ENCODE measurements at regions not wholly inside any gene's neighbourhood (a gene's known extent, or its start where the extent isn't known, plus 50 kb on each side); places are given as distances from the start of the nearest gene placed in this dataset.

DNA sequence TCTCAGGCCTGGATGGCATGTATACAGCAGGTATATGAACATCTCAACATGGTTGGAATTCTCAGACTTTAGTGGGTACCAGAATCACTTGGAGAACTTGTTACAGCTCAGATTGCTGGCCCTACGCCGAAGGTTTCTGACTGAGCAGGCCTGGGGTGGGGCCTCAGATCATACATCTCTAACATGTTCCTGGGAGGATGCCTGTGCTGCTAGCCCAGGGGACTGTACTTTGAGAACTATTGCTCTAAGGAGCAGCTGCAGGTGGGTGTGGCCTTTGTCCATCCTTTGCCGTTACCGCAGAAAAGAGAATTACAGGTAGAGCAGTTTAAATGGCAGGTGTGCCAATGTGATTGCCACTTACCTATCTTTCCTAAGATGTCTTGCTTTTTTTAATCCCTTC is 310.5 kb upstream of the JAG1 start:
- no peak for TF ChIP-seq ZFP30 (CRISPR knock-in tag; IDR thresholded peaks at IDR 0.05)
- TF ChIP-seq, protein P1, sequence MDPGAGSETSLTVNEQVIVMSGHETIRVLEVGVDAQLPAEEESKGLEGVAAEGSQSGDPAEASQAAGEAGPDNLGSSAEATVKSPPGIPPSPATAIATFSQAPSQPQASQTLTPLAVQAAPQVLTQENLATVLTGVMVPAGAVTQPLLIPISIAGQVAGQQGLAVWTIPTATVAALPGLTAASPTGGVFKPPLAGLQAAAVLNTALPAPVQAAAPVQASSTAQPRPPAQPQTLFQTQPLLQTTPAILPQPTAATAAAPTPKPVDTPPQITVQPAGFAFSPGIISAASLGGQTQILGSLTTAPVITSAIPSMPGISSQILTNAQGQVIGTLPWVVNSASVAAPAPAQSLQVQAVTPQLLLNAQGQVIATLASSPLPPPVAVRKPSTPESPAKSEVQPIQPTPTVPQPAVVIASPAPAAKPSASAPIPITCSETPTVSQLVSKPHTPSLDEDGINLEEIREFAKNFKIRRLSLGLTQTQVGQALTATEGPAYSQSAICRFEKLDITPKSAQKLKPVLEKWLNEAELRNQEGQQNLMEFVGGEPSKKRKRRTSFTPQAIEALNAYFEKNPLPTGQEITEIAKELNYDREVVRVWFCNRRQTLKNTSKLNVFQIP (CRISPR knock-in tag; IDR thresholded peaks at IDR 0.05; ENCODE audit: borderline replicate concordance, low read depth) = no peak
- no peak for TF ChIP-seq BACH2 (CRISPR knock-in tag; IDR thresholded peaks at IDR 0.05; ENCODE audit: borderline replicate concordance)
- no peak for TF ChIP-seq CREB5 (CRISPR knock-in tag; IDR thresholded peaks at IDR 0.05; ENCODE audit: low read depth)
- no peak for TF ChIP-seq ZC3H10 (CRISPR knock-in tag; IDR thresholded peaks at IDR 0.05)
- no peak for TF ChIP-seq SNAI2 (CRISPR knock-in tag; IDR thresholded peaks at IDR 0.05)
- TF ChIP-seq RARB (CRISPR knock-in tag; IDR thresholded peaks at IDR 0.05) = no peak
- TF ChIP-seq CSRNP3 (CRISPR knock-in tag; IDR thresholded peaks at IDR 0.05) = no peak
- no peak for TF ChIP-seq ZNF565 (CRISPR knock-in tag; conservative IDR thresholded peaks at IDR 0.05; ENCODE audit: low read depth)
- TF ChIP-seq GLIS3 (CRISPR knock-in tag; IDR thresholded peaks at IDR 0.05) = no peak
- TF ChIP-seq TCF4 (CRISPR knock-in tag; IDR thresholded peaks at IDR 0.05; ENCODE audit: borderline replicate concordance) = no peak
- TF ChIP-seq OSR1 (CRISPR knock-in tag; IDR thresholded peaks at IDR 0.05) = no peak
- TF ChIP-seq PPARA (CRISPR knock-in tag; IDR thresholded peaks at IDR 0.05; ENCODE audit: borderline replicate concordance) = no peak
- TF ChIP-seq ESRRG (CRISPR knock-in tag; IDR thresholded peaks at IDR 0.05) = no peak
- TF ChIP-seq CSDC2 (CRISPR knock-in tag; IDR thresholded peaks at IDR 0.05) = no peak
- no peak for TF ChIP-seq ARNTL (CRISPR knock-in tag; IDR thresholded peaks at IDR 0.05; ENCODE audit: borderline replicate concordance, low read depth)
- TF ChIP-seq ZNF70 (CRISPR knock-in tag; IDR thresholded peaks at IDR 0.05) = no peak
- ATAC-seq = no peak

- ATAC-seq = no peak
These were observed 311.1 kb upstream of the JAG1 start for GRCh38 chr20:10984913-10985312.

More at GRCh38 chr20:10984913-10985312, 311.1 kb upstream of the JAG1 start:
- TF ChIP-seq PATZ1 (CRISPR knock-in tag; IDR thresholded peaks at IDR 0.05; ENCODE audit: borderline replicate concordance) (no peak), ARNTL (CRISPR knock-in tag; IDR thresholded peaks at IDR 0.05; ENCODE audit: borderline replicate concordance, low read depth) (no peak), ZNF8 (CRISPR knock-in tag; IDR thresholded peaks at IDR 0.05) (no peak), TOX (CRISPR knock-in tag; IDR thresholded peaks at IDR 0.05; ENCODE audit: borderline replicate concordance) (no peak), OSR1 (CRISPR knock-in tag; IDR thresholded peaks at IDR 0.05) (no peak), ZFP3 (CRISPR knock-in tag; IDR thresholded peaks at IDR 0.05) (no peak), BACH2 (CRISPR knock-in tag; IDR thresholded peaks at IDR 0.05; ENCODE audit: borderline replicate concordance) (no peak), ESRRG (CRISPR knock-in tag; IDR thresholded peaks at IDR 0.05) (no peak), ZNF70 (CRISPR knock-in tag; IDR thresholded peaks at IDR 0.05) (no peak), ZC3H10 (CRISPR knock-in tag; IDR thresholded peaks at IDR 0.05) (no peak), CSRNP3 (CRISPR knock-in tag; IDR thresholded peaks at IDR 0.05) (no peak), ISL1 (CRISPR knock-in tag; IDR thresholded peaks at IDR 0.05) (no peak), RARB (CRISPR knock-in tag; IDR thresholded peaks at IDR 0.05) (no peak), PPARA (CRISPR knock-in tag; IDR thresholded peaks at IDR 0.05; ENCODE audit: borderline replicate concordance) (no peak), GLIS3 (CRISPR knock-in tag; IDR thresholded peaks at IDR 0.05) (no peak)
- TF ChIP-seq, protein P1 (CRISPR knock-in tag; IDR thresholded peaks at IDR 0.05; ENCODE audit: borderline replicate concordance, low read depth) = no peak
